ENCODE measurements at regions not wholly inside any gene's neighbourhood (a gene's known extent, or its start where the extent isn't known, plus 50 kb on each side); places are given as distances from the start of the nearest gene placed in this dataset.

GRCh38 chr2:196242131-196242620, 70.8 kb upstream of the STK17B start:
- Histone ChIP-seq H3K4me1 (ENCODE audit: insufficient read depth) (no peaks in the 10 kb centered on the region), H3K4me3 (ENCODE audit: low read depth, low read length) (no peak overlapping the region), H3K27ac (ENCODE audit: low read depth) (no peak overlapping the region), H3K36me3 (ENCODE audit: insufficient read depth) (no peaks in the 10 kb centered on the region)
- no peak for DNase-seq (ENCODE audit: extremely low spot score)
- WGBS: 77% methylated on average over 7 of the region's 7 CpGs

DNA sequence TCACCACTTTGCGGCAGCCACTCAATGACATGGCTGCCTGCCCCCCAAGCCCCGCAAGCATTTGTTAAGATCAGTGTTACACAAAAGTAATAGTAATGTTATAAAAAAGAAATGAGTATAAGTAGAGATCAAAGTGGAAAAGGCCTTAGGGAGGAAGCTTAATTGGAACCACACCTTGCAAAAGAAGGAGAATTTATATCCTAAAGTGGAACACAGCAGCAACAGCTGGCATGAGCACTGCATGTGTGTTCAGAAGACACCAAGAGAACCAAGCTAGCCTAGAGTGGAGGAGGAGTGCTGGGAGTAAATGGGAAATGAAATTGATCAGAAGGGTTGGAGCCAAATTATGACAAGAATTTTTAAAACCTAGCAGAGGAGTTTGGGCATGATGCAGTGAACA, 73.1 kb upstream of the STK17B start:
- no peaks in the 10 kb centered on the region for H3K4me1 ChIP-seq (ENCODE audit: insufficient read depth)
- no peaks in the 10 kb centered on the region for H3K36me3 ChIP-seq (ENCODE audit: insufficient read depth)
- 92% methylated on average over 2 of the region's 2 CpGs for WGBS
- DNase-seq (ENCODE audit: extremely low spot score): no peak
- no peak overlapping the region for H3K27ac ChIP-seq (ENCODE audit: low read depth)
- H3K4me3 ChIP-seq (ENCODE audit: low read depth, low read length): no peak overlapping the region

GRCh38 chr2:196244966-196245365, 73.6 kb upstream of the STK17B start:
- Histone ChIP-seq H3K4me1 (ENCODE audit: insufficient read depth) (no peaks in the 10 kb centered on the region), H3K4me3 (ENCODE audit: low read depth, low read length) (no peak overlapping the region), H3K27ac (ENCODE audit: low read depth) (no peak overlapping the region), H3K36me3 (ENCODE audit: insufficient read depth) (no peaks in the 10 kb centered on the region)
- WGBS: 92% methylated on average over 4 of the region's 4 CpGs
- no peak for DNase-seq (ENCODE audit: extremely low spot score)

DNA sequence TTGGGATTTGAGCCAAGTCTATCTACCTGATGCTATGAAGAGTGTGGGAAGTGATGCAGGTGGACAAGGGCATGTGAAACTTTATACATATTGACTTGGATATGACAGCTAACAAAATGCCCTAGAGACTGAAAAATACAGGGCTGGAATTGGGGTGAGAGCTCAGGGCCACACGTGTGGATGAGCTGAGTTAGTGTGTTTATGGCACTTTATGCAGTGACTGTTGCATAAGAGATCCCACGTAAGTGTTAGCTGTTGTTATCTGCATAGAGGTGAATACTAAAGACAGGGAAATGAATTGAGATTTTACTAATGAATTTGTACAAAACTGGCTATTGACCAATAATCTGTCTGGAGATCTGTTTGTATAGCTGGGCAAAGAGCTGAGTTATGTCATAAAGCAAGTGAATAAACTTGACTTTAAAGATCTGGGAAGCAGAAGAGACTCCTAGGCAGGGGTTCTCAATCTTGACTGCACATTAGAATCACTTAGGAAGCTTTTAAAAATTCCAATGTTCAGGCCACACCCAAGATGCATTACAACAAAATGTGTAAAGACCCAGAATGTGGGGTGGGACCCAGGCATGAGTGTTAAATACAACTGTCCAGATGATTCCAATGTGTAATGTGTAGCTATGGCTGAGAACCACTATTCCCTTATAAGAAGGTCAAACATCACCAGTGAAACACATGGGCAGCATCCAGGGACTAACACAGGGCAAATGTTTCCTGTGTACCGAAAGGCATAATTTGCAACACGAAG, 74.2 kb upstream of the STK17B start:
- WGBS: 80% methylated on average over 4 of the region's 4 CpGs
- H3K4me1 ChIP-seq (ENCODE audit: insufficient read depth): no peaks in the 10 kb centered on the region
- H3K4me3 ChIP-seq (ENCODE audit: low read depth, low read length): no peak overlapping the region
- no peak overlapping the region for H3K27ac ChIP-seq (ENCODE audit: low read depth)
- no peaks in the 10 kb centered on the region for H3K36me3 ChIP-seq (ENCODE audit: insufficient read depth)
- no peak for DNase-seq (ENCODE audit: extremely low spot score)

- no peaks in the 10 kb centered on the region for H3K36me3 ChIP-seq (ENCODE audit: insufficient read depth)
- no peak overlapping the region for H3K4me3 ChIP-seq (ENCODE audit: low read depth, low read length)
- H3K27ac ChIP-seq (ENCODE audit: low read depth): no peak overlapping the region
- 80% methylated on average over 8 of the region's 8 CpGs for WGBS
- DNase-seq (ENCODE audit: extremely low spot score): no peak
- H3K4me1 ChIP-seq (ENCODE audit: insufficient read depth): no peaks in the 10 kb centered on the region
Observed at GRCh38 chr2:196247114-196247975, 76.0 kb upstream of the STK17B start.

DNA sequence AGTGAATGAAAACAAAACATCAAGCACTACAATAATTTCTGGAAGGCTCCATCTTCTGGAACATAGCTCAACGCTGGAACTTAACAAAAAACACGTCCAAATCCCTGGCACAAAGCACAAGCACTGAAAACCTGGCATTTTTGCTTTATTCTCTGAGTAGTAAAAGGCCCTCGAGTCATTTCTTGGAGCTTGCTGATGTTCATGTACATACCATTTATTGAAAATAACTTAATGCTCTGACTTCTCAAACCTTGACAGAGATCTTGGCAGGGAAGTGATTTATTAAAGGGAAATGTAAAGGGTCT, 76.5 kb upstream of the STK17B start:
- Histone ChIP-seq H3K36me3 (ENCODE audit: insufficient read depth) (no peaks in the 10 kb centered on the region), H3K27ac (ENCODE audit: low read depth) (no peak overlapping the region), H3K4me1 (ENCODE audit: insufficient read depth) (no peaks in the 10 kb centered on the region), H3K4me3 (ENCODE audit: low read depth, low read length) (no peak overlapping the region)
- 51% methylated on average over 3 of the region's 3 CpGs for WGBS
- DNase-seq (ENCODE audit: extremely low spot score): no peak

DNA sequence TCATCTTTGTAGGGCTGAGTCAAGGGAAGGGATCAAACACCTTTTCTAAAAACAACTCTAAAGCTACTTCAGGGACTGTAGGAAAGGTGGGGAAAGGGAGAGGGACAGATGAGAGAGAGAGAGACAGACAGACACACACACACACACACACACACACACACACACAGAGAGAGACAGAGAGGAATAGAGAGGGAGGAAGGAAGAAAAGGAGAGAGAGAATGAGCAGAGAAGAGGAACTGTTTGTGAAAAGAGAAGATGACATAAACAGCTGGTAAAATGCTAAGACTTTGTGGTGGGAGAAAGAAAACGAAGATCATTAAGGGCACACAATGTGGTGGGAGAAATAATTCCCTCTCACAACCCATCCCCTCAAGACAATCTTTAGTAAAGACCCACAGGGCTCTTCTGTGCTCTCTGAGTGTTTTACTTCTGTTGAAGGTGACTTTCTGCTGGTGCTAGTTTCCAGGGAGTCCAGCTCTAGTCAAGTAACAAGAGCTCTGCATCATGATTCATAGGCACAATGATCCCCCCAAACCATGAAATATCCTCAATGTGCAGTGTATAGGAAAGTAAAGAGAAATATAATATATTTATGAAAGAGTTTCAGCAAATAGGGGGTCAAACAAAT, 77.2 kb upstream of the STK17B start:
- no peaks in the 10 kb centered on the region for H3K4me1 ChIP-seq (ENCODE audit: insufficient read depth)
- H3K36me3 ChIP-seq (ENCODE audit: insufficient read depth): no peaks in the 10 kb centered on the region
- DNase-seq (ENCODE audit: extremely low spot score): no peak
- H3K4me3 ChIP-seq (ENCODE audit: low read depth, low read length): no peak overlapping the region
- 72% methylated on average over 1 of the region's 1 CpG for WGBS
- no peak overlapping the region for H3K27ac ChIP-seq (ENCODE audit: low read depth)

GRCh38 chr2:196249171-196249570, 77.8 kb upstream of the STK17B start:
- H3K36me3 ChIP-seq (ENCODE audit: insufficient read depth): no peaks in the 10 kb centered on the region
- H3K4me3 ChIP-seq (ENCODE audit: low read depth, low read length): no peak overlapping the region
- H3K27ac ChIP-seq (ENCODE audit: low read depth): no peak overlapping the region
- DNase-seq (ENCODE audit: extremely low spot score): no peak
- no peaks in the 10 kb centered on the region for H3K4me1 ChIP-seq (ENCODE audit: insufficient read depth)
- WGBS: 42% methylated on average over 1 of the region's 1 CpG

DNA sequence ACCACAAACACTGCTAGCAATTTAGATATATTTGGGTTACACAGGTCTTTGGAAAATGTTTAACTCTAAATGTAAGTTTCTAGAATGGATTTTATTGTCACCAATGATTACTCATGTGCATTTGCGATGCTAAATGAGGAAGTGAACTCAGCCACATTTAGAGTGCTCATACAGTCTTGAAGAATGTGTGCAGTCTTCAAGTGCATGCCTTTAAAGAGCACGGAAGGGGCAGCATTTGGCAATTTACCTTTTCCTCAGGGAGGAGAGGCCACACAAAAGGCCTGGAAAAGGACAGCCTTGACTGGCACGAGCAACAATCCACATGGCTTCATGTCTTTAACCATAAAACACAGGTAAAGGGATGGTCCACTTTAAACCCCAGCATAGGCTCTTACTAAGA, 78.5 kb upstream of the STK17B start:
- no peak overlapping the region for H3K27ac ChIP-seq (ENCODE audit: low read depth)
- no peak overlapping the region for H3K4me3 ChIP-seq (ENCODE audit: low read depth, low read length)
- H3K36me3 ChIP-seq (ENCODE audit: insufficient read depth): no peaks in the 10 kb centered on the region
- no peaks in the 10 kb centered on the region for H3K4me1 ChIP-seq (ENCODE audit: insufficient read depth)
- DNase-seq (ENCODE audit: extremely low spot score): no peak
- WGBS: 66% methylated on average over 3 of the region's 3 CpGs

GRCh38 chr2:196251132-196251531, 79.8 kb upstream of the STK17B start:
- H3K4me1 ChIP-seq (ENCODE audit: insufficient read depth): no peaks in the 10 kb centered on the region
- 95% methylated on average over 3 of the region's 3 CpGs for WGBS
- DNase-seq (ENCODE audit: extremely low spot score): no peak
- H3K4me3 ChIP-seq (ENCODE audit: low read depth, low read length): no peak overlapping the region
- H3K27ac ChIP-seq (ENCODE audit: low read depth): no peak overlapping the region
- H3K36me3 ChIP-seq (ENCODE audit: insufficient read depth): no peaks in the 10 kb centered on the region

DNA sequence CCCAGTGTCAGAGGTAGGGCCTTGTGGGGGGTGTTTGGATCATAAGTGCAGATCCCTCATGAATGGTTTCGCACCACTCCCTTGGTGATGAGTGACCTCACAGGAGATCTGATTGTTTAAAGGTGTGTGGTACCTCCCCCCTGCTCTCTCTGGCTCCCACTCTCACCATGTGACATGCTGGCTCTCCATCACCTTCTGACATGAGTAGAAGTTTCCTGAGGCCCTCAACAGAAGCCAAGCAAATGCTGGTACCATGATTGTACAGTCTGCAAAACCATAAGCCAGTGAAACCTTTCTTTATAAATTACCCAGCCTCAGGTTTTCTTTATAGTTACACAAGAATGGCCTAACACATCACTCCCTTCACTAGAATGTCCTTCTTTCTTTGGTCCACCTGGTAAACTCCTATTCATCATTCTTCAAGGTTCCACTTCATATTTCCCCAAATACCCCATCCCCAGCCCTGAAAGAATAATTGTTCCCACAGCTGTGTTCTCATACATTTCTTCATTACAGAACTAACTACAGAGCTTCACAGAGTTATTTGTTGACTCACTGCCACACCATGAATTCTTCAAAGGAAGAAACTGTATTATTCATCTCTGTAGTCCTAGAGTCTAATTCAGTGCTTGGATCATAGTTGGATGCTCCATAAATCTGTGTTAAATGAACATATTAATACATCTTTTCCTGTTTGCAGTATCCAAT, 81.2 kb upstream of the STK17B start:
- Histone ChIP-seq H3K4me3 (ENCODE audit: low read depth, low read length) (no peak overlapping the region), H3K4me1 (ENCODE audit: insufficient read depth) (no peaks in the 10 kb centered on the region), H3K36me3 (ENCODE audit: insufficient read depth) (no peaks in the 10 kb centered on the region), H3K27ac (ENCODE audit: low read depth) (no peak overlapping the region)
- 96% methylated on average over 1 of the region's 1 CpG for WGBS
- no peak for DNase-seq (ENCODE audit: extremely low spot score)

DNA sequence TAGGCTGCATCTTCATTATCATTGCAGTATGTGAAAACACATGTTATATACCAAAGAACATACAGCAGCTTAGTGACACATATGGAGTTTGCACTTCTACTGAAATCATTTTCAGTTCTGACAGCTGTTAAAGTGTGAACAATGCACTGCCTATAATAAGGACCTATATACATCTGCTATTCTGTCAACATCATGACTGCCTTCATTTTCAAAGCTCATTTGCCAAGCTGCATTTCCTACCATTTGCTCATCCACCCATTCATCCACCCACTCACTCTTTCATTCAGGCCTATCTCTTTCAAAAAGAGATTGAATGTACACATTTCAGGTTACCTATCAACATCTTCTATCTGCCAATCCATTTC, 81.7 kb upstream of the STK17B start:
- no peaks in the 10 kb centered on the region for H3K36me3 ChIP-seq (ENCODE audit: insufficient read depth)
- no peaks in the 10 kb centered on the region for H3K4me1 ChIP-seq (ENCODE audit: insufficient read depth)
- no peak for DNase-seq (ENCODE audit: extremely low spot score)
- no peak overlapping the region for H3K4me3 ChIP-seq (ENCODE audit: low read depth, low read length)
- no peak overlapping the region for H3K27ac ChIP-seq (ENCODE audit: low read depth)

GRCh38 chr2:196256585-196256984, 85.2 kb upstream of the STK17B start:
- 69% methylated on average over 1 of the region's 1 CpG for WGBS
- Histone ChIP-seq H3K4me3 (ENCODE audit: low read depth, low read length) (no peak overlapping the region), H3K36me3 (ENCODE audit: insufficient read depth) (no peaks in the 10 kb centered on the region), H3K4me1 (ENCODE audit: insufficient read depth) (no peaks in the 10 kb centered on the region), H3K27ac (ENCODE audit: low read depth) (no peak overlapping the region)
- DNase-seq (ENCODE audit: extremely low spot score): no peak

Data from urinary bladder (tissue), 3 donors.